A673 (cell line): ENCODE measurements at regions not wholly inside any gene's neighbourhood (a gene's known extent, or its start where the extent isn't known, plus 50 kb on each side); places are given as distances from the start of the nearest gene placed in this dataset.

ENCODE experiments used
- BruUV-seq: library from RNA; stranded (reverse); fragments of 400-500 nt; replicated peaks from 2 replicates; lab custom pipeline; 2021; lab: Mats Ljungman, UMichigan
- CTCF ChIA-PET: fragments of 300-600 bp; sonication (Branson Sonifier 250); formaldehyde crosslinking; loops from one replicate; lab custom pipeline; 2022; ENCODE audit warnings: antibody characterized with exemption; lab: Charles Lee
- POLR2A ChIA-PET: fragments of 300-600 bp; sonication (Branson Sonifier 250); formaldehyde crosslinking; loops from one replicate; lab custom pipeline; 2022; ENCODE audit warnings: antibody characterized with exemption; ENCODE audit not compliant: low non-redundant PET; lab: Charles Lee
- DNase-seq: peaks from one replicate; pipeline ENCODE4 v3.0.0-alpha.2; 2015; ENCODE audit warnings: low spot score
- H3K27ac ChIP-seq: fragments of 200-600 bp; sonication (generic); 2 replicates; pipeline ENCODE4 v1.5.1; 2016; ENCODE audit warnings: mixed run types, low read depth, mild to moderate bottlenecking, mixed read lengths, antibody characterized with exemption, low read length; ENCODE audit not compliant: poor library complexity, severe bottlenecking
- H3K27me3 ChIP-seq: fragments of 200-600 bp; sonication (generic); replicated peaks from 2 replicates; pipeline ENCODE4 v1.6.1; 2017; ENCODE audit warnings: mixed run types, low read depth, mild to moderate bottlenecking, mixed read lengths, antibody characterized with exemption, low read length; ENCODE audit not compliant: insufficient read depth, poor library complexity
- H3K36me3 ChIP-seq: fragments of 200-600 bp; sonication (generic); 2 replicates; pipeline ENCODE4 v1.6.1; 2016; ENCODE audit warnings: mixed run types, mild to moderate bottlenecking, mixed read lengths, antibody characterized with exemption, low read length; ENCODE audit not compliant: insufficient read depth, poor library complexity, severe bottlenecking
- H3K4me1 ChIP-seq: fragments of 200-600 bp; sonication (generic); 2 replicates; pipeline ENCODE4 v1.6.1; 2017; ENCODE audit warnings: mixed run types, mild to moderate bottlenecking, mixed read lengths, antibody characterized with exemption, low read length; ENCODE audit not compliant: insufficient read depth, poor library complexity, severe bottlenecking
- H3K4me3 ChIP-seq: fragments of 200-600 bp; sonication (generic); 2 replicates; pipeline ENCODE4 v1.5.1; 2016; ENCODE audit warnings: low read depth, mixed run types, mild to moderate bottlenecking, mixed read lengths, low read length; ENCODE audit not compliant: poor library complexity, severe bottlenecking
- H3K9me3 ChIP-seq: fragments of 200-600 bp; sonication (generic); 2 replicates; pipeline ENCODE4 v1.6.1; 2016; ENCODE audit warnings: mixed run types, low read depth, mild to moderate bottlenecking, mixed read lengths, antibody characterized with exemption, low read length; ENCODE audit not compliant: poor library complexity, severe bottlenecking
- CTCF ChIP-seq: fragments of 300-800, 200-600 bp; sonication (generic); conservative IDR thresholded peaks from 2 replicates; pipeline ENCODE4 v1.5.1; 2017; ENCODE audit warnings: low read depth, mild to moderate bottlenecking, antibody characterized with exemption, low read length, moderate library complexity, mixed read lengths
- EZH2 ChIP-seq: fragments of 200-600 bp; sonication (generic); IDR thresholded peaks from 2 replicates; pipeline ENCODE4 v1.6.1; 2017; ENCODE audit warnings: borderline replicate concordance, low read depth, mild to moderate bottlenecking, mixed read lengths, antibody characterized with exemption, low read length; ENCODE audit not compliant: poor library complexity, severe bottlenecking
- intact Hi-C: fragments of 100-400 bp; cut with micrococcal nuclease; formaldehyde crosslinking; loops from one replicate; pipeline ENCODE4 v1.10.0; 2022; ENCODE audit not compliant: unreplicated experiment

- CTCF ChIA-PET = no interaction called here
- no peaks in the 10 kb centered on the region for H3K4me1 ChIP-seq
- H3K27me3 ChIP-seq = no peaks in the 10 kb centered on the region
- H3K4me3 ChIP-seq = no peak overlapping the region
- POLR2A ChIA-PET = no interaction called here
- no peak for DNase-seq
- no peak overlapping the region for H3K27ac ChIP-seq
- TF ChIP-seq EZH2 (no peak), CTCF (no peak)
- no peaks in the 10 kb centered on the region for H3K9me3 ChIP-seq
- intact Hi-C loops = no loop called here
- BruUV-seq = no TSS peak
- H3K36me3 ChIP-seq = no peaks in the 10 kb centered on the region
Observed at GRCh38 chr5:121108725-121109124, 644.6 kb downstream of the PRR16 start.

GRCh38 chr5:121109817-121110216, 645.7 kb downstream of the PRR16 start:
- TF ChIP-seq CTCF (no peak), EZH2 (no peak)
- ChIA-PET POLR2A (no interaction called here), CTCF (no interaction called here)
- no peaks in the 10 kb centered on the region for H3K27me3 ChIP-seq
- no peak overlapping the region for H3K27ac ChIP-seq
- H3K9me3 ChIP-seq = no peaks in the 10 kb centered on the region
- no peak overlapping the region for H3K4me3 ChIP-seq
- DNase-seq = no peak
- BruUV-seq = no TSS peak
- H3K36me3 ChIP-seq = no peaks in the 10 kb centered on the region
- H3K4me1 ChIP-seq = no peaks in the 10 kb centered on the region
- intact Hi-C loops = no loop called here

GRCh38 chr5:121121786-121122185, 657.7 kb downstream of the PRR16 start:
- TF ChIP-seq CTCF (no peak), EZH2 (no peak)
- DNase-seq = no peak
- H3K4me1 ChIP-seq = no peaks in the 10 kb centered on the region
- ChIA-PET CTCF (no interaction called here), POLR2A (no interaction called here)
- no peaks in the 10 kb centered on the region for H3K9me3 ChIP-seq
- intact Hi-C loops = no loop called here
- no peaks in the 10 kb centered on the region for H3K27me3 ChIP-seq
- no peaks in the 10 kb centered on the region for H3K36me3 ChIP-seq
- no peak overlapping the region for H3K4me3 ChIP-seq
- H3K27ac ChIP-seq = no peak overlapping the region
- BruUV-seq = no TSS peak
